ENCODE measurements at regions not wholly inside any gene's neighbourhood (a gene's known extent, or its start where the extent isn't known, plus 50 kb on each side); places are given as distances from the start of the nearest gene placed in this dataset.

DNA sequence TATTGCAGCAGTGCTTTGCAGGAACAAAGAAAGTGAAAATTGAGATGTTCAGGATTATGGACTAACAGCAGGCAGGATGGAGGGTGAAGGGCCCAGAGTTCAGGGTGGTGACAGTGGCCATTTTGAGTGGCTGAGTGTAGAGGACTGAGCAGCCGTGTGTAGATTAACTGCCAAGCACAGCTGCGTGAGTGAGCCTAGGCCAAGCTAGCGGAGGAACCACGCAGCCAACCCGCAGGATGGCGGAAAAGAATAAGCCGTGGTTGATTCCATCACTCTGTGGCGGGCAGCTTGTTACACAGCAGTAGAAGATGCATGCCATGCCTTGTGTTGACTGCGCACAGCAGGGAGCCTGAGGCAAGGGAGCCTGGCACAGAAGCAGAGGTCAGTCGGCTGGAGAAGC is 102.5 kb upstream of the KIF26B start:
- TF ChIP-seq, protein P1, sequence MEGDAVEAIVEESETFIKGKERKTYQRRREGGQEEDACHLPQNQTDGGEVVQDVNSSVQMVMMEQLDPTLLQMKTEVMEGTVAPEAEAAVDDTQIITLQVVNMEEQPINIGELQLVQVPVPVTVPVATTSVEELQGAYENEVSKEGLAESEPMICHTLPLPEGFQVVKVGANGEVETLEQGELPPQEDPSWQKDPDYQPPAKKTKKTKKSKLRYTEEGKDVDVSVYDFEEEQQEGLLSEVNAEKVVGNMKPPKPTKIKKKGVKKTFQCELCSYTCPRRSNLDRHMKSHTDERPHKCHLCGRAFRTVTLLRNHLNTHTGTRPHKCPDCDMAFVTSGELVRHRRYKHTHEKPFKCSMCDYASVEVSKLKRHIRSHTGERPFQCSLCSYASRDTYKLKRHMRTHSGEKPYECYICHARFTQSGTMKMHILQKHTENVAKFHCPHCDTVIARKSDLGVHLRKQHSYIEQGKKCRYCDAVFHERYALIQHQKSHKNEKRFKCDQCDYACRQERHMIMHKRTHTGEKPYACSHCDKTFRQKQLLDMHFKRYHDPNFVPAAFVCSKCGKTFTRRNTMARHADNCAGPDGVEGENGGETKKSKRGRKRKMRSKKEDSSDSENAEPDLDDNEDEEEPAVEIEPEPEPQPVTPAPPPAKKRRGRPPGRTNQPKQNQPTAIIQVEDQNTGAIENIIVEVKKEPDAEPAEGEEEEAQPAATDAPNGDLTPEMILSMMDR (conservative IDR thresholded peaks at IDR 0.05; ENCODE audit: low read depth in 2 of 2): no peak
- TF ChIP-seq EZH2 (IDR thresholded peaks at IDR 0.05; ENCODE audit: low read depth, unreplicated experiment) (no peak), POLR2AphosphoS5 (IDR thresholded peaks at IDR 0.05; ENCODE audit: low read depth) (no peak), CREB1 (CRISPR knock-in tag; IDR thresholded peaks at IDR 0.05; ENCODE audit: low read depth) (no peak), EZH2phosphoT487 (IDR thresholded peaks at IDR 0.05; ENCODE audit: unreplicated experiment) (no peak), JUNB (IDR thresholded peaks at IDR 0.05; ENCODE audit: unreplicated experiment) (no peak), ZNF331 (CRISPR knock-in tag; IDR thresholded peaks at IDR 0.05; ENCODE audit: low read depth) (no peak), NANOG (IDR thresholded peaks at IDR 0.05; ENCODE audit: borderline replicate concordance) (no peak), ZNF114 (CRISPR knock-in tag; IDR thresholded peaks at IDR 0.05) (no peak), STAT1 (IDR thresholded peaks at IDR 0.05; ENCODE audit: unreplicated experiment) (no peak)
- TF ChIP-seq, protein P2, sequence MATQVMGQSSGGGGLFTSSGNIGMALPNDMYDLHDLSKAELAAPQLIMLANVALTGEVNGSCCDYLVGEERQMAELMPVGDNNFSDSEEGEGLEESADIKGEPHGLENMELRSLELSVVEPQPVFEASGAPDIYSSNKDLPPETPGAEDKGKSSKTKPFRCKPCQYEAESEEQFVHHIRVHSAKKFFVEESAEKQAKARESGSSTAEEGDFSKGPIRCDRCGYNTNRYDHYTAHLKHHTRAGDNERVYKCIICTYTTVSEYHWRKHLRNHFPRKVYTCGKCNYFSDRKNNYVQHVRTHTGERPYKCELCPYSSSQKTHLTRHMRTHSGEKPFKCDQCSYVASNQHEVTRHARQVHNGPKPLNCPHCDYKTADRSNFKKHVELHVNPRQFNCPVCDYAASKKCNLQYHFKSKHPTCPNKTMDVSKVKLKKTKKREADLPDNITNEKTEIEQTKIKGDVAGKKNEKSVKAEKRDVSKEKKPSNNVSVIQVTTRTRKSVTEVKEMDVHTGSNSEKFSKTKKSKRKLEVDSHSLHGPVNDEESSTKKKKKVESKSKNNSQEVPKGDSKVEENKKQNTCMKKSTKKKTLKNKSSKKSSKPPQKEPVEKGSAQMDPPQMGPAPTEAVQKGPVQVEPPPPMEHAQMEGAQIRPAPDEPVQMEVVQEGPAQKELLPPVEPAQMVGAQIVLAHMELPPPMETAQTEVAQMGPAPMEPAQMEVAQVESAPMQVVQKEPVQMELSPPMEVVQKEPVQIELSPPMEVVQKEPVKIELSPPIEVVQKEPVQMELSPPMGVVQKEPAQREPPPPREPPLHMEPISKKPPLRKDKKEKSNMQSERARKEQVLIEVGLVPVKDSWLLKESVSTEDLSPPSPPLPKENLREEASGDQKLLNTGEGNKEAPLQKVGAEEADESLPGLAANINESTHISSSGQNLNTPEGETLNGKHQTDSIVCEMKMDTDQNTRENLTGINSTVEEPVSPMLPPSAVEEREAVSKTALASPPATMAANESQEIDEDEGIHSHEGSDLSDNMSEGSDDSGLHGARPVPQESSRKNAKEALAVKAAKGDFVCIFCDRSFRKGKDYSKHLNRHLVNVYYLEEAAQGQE (IDR thresholded peaks at IDR 0.05; ENCODE audit: unreplicated experiment): no peak
- TF ChIP-seq, protein P3, sequence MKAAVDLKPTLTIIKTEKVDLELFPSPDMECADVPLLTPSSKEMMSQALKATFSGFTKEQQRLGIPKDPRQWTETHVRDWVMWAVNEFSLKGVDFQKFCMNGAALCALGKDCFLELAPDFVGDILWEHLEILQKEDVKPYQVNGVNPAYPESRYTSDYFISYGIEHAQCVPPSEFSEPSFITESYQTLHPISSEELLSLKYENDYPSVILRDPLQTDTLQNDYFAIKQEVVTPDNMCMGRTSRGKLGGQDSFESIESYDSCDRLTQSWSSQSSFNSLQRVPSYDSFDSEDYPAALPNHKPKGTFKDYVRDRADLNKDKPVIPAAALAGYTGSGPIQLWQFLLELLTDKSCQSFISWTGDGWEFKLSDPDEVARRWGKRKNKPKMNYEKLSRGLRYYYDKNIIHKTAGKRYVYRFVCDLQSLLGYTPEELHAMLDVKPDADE (IDR thresholded peaks at IDR 0.05): no peak
- TF ChIP-seq, protein P4, sequence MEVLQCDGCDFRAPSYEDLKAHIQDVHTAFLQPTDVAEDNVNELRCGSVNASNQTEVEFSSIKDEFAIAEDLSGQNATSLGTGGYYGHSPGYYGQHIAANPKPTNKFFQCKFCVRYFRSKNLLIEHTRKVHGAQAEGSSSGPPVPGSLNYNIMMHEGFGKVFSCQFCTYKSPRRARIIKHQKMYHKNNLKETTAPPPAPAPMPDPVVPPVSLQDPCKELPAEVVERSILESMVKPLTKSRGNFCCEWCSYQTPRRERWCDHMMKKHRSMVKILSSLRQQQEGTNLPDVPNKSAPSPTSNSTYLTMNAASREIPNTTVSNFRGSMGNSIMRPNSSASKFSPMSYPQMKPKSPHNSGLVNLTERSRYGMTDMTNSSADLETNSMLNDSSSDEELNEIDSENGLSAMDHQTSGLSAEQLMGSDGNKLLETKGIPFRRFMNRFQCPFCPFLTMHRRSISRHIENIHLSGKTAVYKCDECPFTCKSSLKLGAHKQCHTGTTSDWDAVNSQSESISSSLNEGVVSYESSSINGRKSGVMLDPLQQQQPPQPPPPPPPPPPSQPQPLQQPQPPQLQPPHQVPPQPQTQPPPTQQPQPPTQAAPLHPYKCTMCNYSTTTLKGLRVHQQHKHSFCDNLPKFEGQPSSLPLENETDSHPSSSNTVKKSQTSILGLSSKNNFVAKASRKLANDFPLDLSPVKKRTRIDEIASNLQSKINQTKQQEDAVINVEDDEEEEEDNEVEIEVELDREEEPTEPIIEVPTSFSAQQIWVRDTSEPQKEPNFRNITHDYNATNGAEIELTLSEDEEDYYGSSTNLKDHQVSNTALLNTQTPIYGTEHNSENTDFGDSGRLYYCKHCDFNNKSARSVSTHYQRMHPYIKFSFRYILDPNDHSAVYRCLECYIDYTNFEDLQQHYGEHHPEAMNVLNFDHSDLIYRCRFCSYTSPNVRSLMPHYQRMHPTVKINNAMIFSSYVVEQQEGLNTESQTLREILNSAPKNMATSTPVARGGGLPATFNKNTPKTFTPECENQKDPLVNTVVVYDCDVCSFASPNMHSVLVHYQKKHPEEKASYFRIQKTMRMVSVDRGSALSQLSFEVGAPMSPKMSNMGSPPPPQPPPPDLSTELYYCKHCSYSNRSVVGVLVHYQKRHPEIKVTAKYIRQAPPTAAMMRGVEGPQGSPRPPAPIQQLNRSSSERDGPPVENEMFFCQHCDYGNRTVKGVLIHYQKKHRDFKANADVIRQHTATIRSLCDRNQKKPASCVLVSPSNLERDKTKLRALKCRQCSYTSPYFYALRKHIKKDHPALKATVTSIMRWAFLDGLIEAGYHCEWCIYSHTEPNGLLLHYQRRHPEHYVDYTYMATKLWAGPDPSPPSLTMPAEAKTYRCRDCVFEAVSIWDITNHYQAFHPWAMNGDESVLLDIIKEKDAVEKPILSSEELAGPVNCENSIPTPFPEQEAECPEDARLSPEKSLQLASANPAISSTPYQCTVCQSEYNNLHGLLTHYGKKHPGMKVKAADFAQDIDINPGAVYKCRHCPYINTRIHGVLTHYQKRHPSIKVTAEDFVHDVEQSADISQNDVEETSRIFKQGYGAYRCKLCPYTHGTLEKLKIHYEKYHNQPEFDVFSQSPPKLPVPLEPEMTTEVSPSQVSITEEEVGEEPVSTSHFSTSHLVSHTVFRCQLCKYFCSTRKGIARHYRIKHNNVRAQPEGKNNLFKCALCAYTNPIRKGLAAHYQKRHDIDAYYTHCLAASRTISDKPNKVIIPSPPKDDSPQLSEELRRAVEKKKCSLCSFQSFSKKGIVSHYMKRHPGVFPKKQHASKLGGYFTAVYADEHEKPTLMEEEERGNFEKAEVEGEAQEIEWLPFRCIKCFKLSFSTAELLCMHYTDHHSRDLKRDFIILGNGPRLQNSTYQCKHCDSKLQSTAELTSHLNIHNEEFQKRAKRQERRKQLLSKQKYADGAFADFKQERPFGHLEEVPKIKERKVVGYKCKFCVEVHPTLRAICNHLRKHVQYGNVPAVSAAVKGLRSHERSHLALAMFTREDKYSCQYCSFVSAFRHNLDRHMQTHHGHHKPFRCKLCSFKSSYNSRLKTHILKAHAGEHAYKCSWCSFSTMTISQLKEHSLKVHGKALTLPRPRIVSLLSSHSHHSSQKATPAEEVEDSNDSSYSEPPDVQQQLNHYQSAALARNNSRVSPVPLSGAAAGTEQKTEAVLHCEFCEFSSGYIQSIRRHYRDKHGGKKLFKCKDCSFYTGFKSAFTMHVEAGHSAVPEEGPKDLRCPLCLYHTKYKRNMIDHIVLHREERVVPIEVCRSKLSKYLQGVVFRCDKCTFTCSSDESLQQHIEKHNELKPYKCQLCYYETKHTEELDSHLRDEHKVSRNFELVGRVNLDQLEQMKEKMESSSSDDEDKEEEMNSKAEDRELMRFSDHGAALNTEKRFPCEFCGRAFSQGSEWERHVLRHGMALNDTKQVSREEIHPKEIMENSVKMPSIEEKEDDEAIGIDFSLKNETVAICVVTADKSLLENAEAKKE (CRISPR knock-in tag; IDR thresholded peaks at IDR 0.05): no peak
